HL-60 (cell line): ENCODE measurements at regions not wholly inside any gene's neighbourhood (a gene's known extent, or its start where the extent isn't known, plus 50 kb on each side); places are given as distances from the start of the nearest gene placed in this dataset.

Source experiments
- DNase-seq, 2 experiments: peaks; one replicate each; pipeline ENCODE4 v3.0.0-alpha.2; 2010 to 2020; ENCODE audit warnings: low read depth in 1 of 2, low spot score in 1 of 2
- H3K27ac ChIP-seq: fragments of 250-450 bp; sonication (Bioruptor Pico); replicated peaks from 2 replicates; pipeline ENCODE4 v1.5.1; 2020; ENCODE audit warnings: mild to moderate bottlenecking, moderate library complexity
- H3K27me3 ChIP-seq: fragments of 250-450 bp; sonication (Bioruptor Pico); 2 replicates; pipeline ENCODE4 v1.5.1; 2021; ENCODE audit warnings: mild to moderate bottlenecking, moderate library complexity; ENCODE audit not compliant: insufficient read depth, poor library complexity, severe bottlenecking
- H3K4me3 ChIP-seq: replicated peaks from 2 replicates; pipeline ENCODE4 v1.5.1; 2011; ENCODE audit warnings: mild to moderate bottlenecking, control low read depth, low read length; ENCODE audit not compliant: insufficient read depth
- GABPA ChIP-seq: IDR thresholded peaks from 2 replicates; pipeline ENCODE4 v1.6.1; 2012; ENCODE audit warnings: low read depth
- POLR2AphosphoS5 ChIP-seq: IDR thresholded peaks from 2 replicates; pipeline ENCODE4 v1.6.1; 2012; ENCODE audit warnings: low read depth
- SPI1 ChIP-seq: IDR thresholded peaks from 2 replicates; pipeline ENCODE4 v1.6.1; 2012; ENCODE audit warnings: low read depth, mild to moderate bottlenecking, borderline replicate concordance
- TF ChIP-seq, protein P1 (sequence below): IDR thresholded peaks from 2 replicates; pipeline ENCODE4 v1.6.1; 2012; ENCODE audit warnings: low read depth; ENCODE audit not compliant: insufficient replicate concordance
- TF ChIP-seq, protein P2 (sequence below): IDR thresholded peaks from one replicate; pipeline ENCODE4 v1.5.1; 2011; ENCODE audit warnings: low read length, control low read depth, inconsistent platforms; ENCODE audit not compliant: insufficient read depth

DNA sequence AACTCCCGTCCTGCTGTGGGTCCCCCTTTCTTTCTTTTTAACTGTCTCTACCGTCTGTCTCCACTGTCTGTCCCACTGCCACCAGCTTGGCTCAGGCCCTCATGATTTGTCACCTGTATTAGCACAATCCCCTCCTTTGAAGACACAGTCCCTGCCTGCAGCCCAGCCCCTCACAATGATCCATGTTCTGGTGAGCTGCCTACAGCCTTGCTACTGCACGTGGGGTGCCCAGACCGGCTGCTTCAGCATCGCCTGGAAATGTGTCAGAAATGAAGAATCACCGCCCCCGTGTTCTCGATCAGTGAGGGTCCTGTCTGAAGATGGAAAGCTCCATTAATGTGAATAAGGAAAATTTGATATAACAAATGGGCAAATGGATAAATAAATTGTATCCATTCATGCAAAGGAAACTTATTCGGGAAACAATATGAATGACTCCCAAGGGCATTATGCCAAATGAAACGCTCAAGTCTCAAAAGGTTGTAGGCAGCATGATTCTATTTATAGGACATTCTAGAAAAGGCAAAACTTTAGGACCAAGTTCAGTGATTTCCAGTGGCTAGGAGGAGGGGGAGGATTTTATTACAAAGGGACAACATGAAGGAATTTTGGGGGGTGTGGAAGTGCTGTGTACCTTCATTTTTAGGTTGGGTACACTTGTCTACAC is 59.4 kb upstream of the CD83 start:
- Histone ChIP-seq H3K27ac (no peak overlapping the region), H3K4me3 (no peak overlapping the region), H3K27me3 (peaks cover 5% of the 10 kb centered on the region)
- DNase-seq = no peak
- TF ChIP-seq, protein P1, sequence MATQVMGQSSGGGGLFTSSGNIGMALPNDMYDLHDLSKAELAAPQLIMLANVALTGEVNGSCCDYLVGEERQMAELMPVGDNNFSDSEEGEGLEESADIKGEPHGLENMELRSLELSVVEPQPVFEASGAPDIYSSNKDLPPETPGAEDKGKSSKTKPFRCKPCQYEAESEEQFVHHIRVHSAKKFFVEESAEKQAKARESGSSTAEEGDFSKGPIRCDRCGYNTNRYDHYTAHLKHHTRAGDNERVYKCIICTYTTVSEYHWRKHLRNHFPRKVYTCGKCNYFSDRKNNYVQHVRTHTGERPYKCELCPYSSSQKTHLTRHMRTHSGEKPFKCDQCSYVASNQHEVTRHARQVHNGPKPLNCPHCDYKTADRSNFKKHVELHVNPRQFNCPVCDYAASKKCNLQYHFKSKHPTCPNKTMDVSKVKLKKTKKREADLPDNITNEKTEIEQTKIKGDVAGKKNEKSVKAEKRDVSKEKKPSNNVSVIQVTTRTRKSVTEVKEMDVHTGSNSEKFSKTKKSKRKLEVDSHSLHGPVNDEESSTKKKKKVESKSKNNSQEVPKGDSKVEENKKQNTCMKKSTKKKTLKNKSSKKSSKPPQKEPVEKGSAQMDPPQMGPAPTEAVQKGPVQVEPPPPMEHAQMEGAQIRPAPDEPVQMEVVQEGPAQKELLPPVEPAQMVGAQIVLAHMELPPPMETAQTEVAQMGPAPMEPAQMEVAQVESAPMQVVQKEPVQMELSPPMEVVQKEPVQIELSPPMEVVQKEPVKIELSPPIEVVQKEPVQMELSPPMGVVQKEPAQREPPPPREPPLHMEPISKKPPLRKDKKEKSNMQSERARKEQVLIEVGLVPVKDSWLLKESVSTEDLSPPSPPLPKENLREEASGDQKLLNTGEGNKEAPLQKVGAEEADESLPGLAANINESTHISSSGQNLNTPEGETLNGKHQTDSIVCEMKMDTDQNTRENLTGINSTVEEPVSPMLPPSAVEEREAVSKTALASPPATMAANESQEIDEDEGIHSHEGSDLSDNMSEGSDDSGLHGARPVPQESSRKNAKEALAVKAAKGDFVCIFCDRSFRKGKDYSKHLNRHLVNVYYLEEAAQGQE = no peak
- TF ChIP-seq POLR2AphosphoS5 (no peak), SPI1 (no peak), GABPA (no peak)
- TF ChIP-seq, protein P2, sequence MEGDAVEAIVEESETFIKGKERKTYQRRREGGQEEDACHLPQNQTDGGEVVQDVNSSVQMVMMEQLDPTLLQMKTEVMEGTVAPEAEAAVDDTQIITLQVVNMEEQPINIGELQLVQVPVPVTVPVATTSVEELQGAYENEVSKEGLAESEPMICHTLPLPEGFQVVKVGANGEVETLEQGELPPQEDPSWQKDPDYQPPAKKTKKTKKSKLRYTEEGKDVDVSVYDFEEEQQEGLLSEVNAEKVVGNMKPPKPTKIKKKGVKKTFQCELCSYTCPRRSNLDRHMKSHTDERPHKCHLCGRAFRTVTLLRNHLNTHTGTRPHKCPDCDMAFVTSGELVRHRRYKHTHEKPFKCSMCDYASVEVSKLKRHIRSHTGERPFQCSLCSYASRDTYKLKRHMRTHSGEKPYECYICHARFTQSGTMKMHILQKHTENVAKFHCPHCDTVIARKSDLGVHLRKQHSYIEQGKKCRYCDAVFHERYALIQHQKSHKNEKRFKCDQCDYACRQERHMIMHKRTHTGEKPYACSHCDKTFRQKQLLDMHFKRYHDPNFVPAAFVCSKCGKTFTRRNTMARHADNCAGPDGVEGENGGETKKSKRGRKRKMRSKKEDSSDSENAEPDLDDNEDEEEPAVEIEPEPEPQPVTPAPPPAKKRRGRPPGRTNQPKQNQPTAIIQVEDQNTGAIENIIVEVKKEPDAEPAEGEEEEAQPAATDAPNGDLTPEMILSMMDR = no peak

DNA sequence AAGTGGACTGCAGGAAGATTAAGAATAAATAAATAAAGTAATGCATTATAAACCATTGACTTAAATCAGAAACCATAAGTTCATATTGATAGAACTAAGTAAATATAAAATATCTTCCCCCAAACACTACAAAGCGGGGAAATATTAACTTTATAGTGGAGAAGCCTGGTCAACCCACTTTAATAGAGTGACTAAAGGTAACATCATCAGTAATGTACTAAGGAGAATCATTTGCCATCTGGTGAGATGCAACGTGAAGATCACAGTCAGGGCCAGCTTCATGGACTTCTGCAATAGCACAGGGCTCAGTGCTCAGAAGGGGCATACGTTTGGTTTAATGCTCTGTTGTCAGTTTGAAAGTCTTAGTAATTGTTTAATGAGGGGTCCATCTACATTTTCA is 58.8 kb upstream of the CD83 start:
- TF ChIP-seq GABPA (no peak), POLR2AphosphoS5 (no peak), SPI1 (no peak)
- TF ChIP-seq, protein P1 = no peak
- TF ChIP-seq, protein P2 = no peak
- no peak overlapping the region for H3K4me3 ChIP-seq
- DNase-seq = no peak
- no peak overlapping the region for H3K27ac ChIP-seq
- H3K27me3 ChIP-seq = peaks cover 5% of the 10 kb centered on the region

DNA sequence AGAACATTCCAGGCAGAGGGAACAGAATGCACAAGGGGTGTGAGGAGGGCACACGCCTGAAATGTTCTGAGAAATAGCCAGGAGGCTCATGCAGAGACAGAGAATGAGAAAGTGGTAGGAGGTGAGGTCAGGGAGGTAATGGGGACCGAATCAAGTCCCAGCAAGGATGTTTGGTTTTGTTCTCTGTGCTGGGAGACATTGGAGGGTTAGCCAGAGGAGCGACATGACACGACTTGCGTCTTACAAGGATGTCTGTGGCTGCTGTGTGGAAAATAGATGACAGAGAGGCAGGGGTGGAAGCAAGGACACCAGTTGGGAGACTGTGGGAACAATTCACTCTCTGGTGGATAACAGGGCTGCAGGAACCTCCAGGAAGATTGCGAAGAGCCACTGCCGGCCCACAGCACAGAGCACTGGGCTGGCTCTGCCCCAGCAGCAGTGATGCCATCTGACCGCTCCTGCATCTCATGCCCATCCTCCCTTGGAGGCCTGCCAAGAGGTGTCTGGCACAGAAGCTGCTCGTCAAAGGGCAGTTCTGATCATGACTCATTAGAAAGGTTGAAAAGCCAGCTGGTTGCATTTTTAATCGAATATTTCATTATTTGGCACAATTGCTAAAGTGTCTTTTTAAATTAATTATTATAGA is 57.7 kb upstream of the CD83 start:
- DNase-seq = no peak
- Histone ChIP-seq H3K4me3 (no peak overlapping the region), H3K27ac (no peak overlapping the region), H3K27me3 (peaks cover 5% of the 10 kb centered on the region)
- TF ChIP-seq, protein P2 = no peak
- TF ChIP-seq, protein P1 = no peak
- TF ChIP-seq GABPA (no peak), POLR2AphosphoS5 (no peak), SPI1 (no peak)
